WTC11 (cell line): ENCODE measurements at regions not wholly inside any gene's neighbourhood (a gene's known extent, or its start where the extent isn't known, plus 50 kb on each side); places are given as distances from the start of the nearest gene placed in this dataset.
A peak's percentile ranks its signal among the peaks of the same experiment; 100 is the strongest.

ENCODE experiments used
- ATAC-seq: fragments of 200-7000 bp; cut with Tn5 transposase; 2 replicates; pipeline ENCODE4 v1.10.0; 2021; ENCODE audit warnings: mild to moderate bottlenecking, moderate library complexity
- CTCF ChIA-PET: fragments of 300-600 bp; sonication (Branson Sonifier 250); formaldehyde crosslinking; loops from one replicate; lab custom pipeline; 2021; ENCODE audit warnings: antibody characterized with exemption; lab: Charles Lee
- POLR2A ChIA-PET: fragments of 350-600 bp; sonication (Branson Sonifier 250); formaldehyde crosslinking; loops from one replicate; lab custom pipeline; 2021; ENCODE audit warnings: antibody characterized with exemption; lab: Charles Lee
- DNase-seq: peaks from one replicate; pipeline ENCODE4 v3.0.0; 2021; ENCODE audit warnings: low spot score
- H3K27ac Mint-ChIP-seq: 2 replicates; pipeline ENCODE4 v1.8.0; 2021; ENCODE audit warnings: mixed read lengths
- H3K27me3 Mint-ChIP-seq: 2 replicates; pipeline ENCODE4 v1.8.0; 2021; ENCODE audit warnings: low read depth, mild to moderate bottlenecking, moderate library complexity, mixed read lengths
- H3K36me3 Mint-ChIP-seq: 2 replicates; pipeline ENCODE4 v1.8.0; 2021; ENCODE audit warnings: mixed read lengths
- H3K4me1 Mint-ChIP-seq: 2 replicates; pipeline ENCODE4 v1.8.0; 2022; ENCODE audit warnings: mixed read lengths
- H3K4me3 Mint-ChIP-seq: 2 replicates; pipeline ENCODE4 v1.8.0; 2021; ENCODE audit warnings: mild to moderate bottlenecking, moderate library complexity, mixed read lengths
- H3K9me3 Mint-ChIP-seq: 2 replicates; pipeline ENCODE4 v1.8.0; 2021; ENCODE audit warnings: mixed read lengths
- CREB1 ChIP-seq: sonication (generic); formaldehyde crosslinking; IDR thresholded peaks from 2 replicates; pipeline ENCODE4 v1.8.0; 2023; ENCODE audit warnings: mild to moderate bottlenecking, missing genetic modification reagents
- CTCF ChIP-seq: fragments of 200-600 bp; IDR thresholded peaks from 2 replicates; pipeline ENCODE4 v1.8.0; 2022; ENCODE audit warnings: antibody characterized with exemption
- ESRRA ChIP-seq: sonication (generic); formaldehyde crosslinking; IDR thresholded peaks from 2 replicates; pipeline ENCODE4 v1.8.1; 2022; ENCODE audit warnings: mild to moderate bottlenecking, missing genetic modification reagents, borderline replicate concordance
- GRHL2 ChIP-seq: fragments of 250-450 bp; sonication (Bioruptor Pico); IDR thresholded peaks from 2 replicates; pipeline ENCODE4 v1.8.0; 2022; ENCODE audit warnings: mild to moderate bottlenecking, moderate library complexity; ENCODE audit not compliant: insufficient replicate concordance, severe bottlenecking
- HMGA2 ChIP-seq: fragments of 250-450 bp; sonication (Bioruptor Pico); IDR thresholded peaks from 2 replicates; pipeline ENCODE4 v1.4.0; 2021; ENCODE audit warnings: mild to moderate bottlenecking, moderate library complexity
- IRF2 ChIP-seq: sonication (generic); formaldehyde crosslinking; IDR thresholded peaks from 2 replicates; pipeline ENCODE4 v1.8.0; 2022; ENCODE audit warnings: low read depth, missing genetic modification reagents, borderline replicate concordance
- JAZF1 ChIP-seq: fragments of 250-450 bp; sonication (Bioruptor Pico); IDR thresholded peaks from 2 replicates; pipeline ENCODE4 v1.9.0; 2021; ENCODE audit warnings: moderate library complexity, mild to moderate bottlenecking, inconsistent platforms
- JUN ChIP-seq: sonication (generic); formaldehyde crosslinking; IDR thresholded peaks from 2 replicates; pipeline ENCODE4 v1.8.0; 2023; ENCODE audit warnings: mild to moderate bottlenecking, missing genetic modification reagents
- MYBL2 ChIP-seq: sonication (generic); formaldehyde crosslinking; IDR thresholded peaks from 2 replicates; pipeline ENCODE4 v1.8.1; 2023; ENCODE audit warnings: mild to moderate bottlenecking, moderate library complexity, missing genetic modification reagents
- RELA ChIP-seq: sonication (generic); formaldehyde crosslinking; IDR thresholded peaks from 2 replicates; pipeline ENCODE4 v1.8.1; 2022; ENCODE audit warnings: missing genetic modification reagents, mild to moderate bottlenecking, borderline replicate concordance
- TEAD4 ChIP-seq: sonication (generic); formaldehyde crosslinking; IDR thresholded peaks from 2 replicates; pipeline ENCODE4 v1.8.0; 2022; ENCODE audit warnings: mild to moderate bottlenecking, missing genetic modification reagents
- ZNF423 ChIP-seq: fragments of 250-450 bp; sonication (Bioruptor Pico); IDR thresholded peaks from 2 replicates; pipeline ENCODE4 v2.1.2; 2022; ENCODE audit warnings: mild to moderate bottlenecking, moderate library complexity
- ZNF532 ChIP-seq: fragments of 250-450 bp; sonication (Bioruptor Pico); IDR thresholded peaks from 2 replicates; pipeline ENCODE4 v1.9.0; 2021; ENCODE audit warnings: mild to moderate bottlenecking, borderline replicate concordance
- TF ChIP-seq, protein P1 (sequence below): fragments of 250-450 bp; sonication (Bioruptor Pico); IDR thresholded peaks from 2 replicates; pipeline ENCODE4 v1.9.0; 2021; ENCODE audit warnings: mild to moderate bottlenecking
- TF ChIP-seq, protein P2 (sequence below): sonication (generic); formaldehyde crosslinking; IDR thresholded peaks from 2 replicates; pipeline ENCODE4 v1.8.0; 2022; ENCODE audit warnings: mild to moderate bottlenecking, missing genetic modification reagents
- TF ChIP-seq, protein P3 (sequence below): sonication (generic); formaldehyde crosslinking; IDR thresholded peaks from 2 replicates; pipeline ENCODE4 v1.8.1; 2023; ENCODE audit warnings: mild to moderate bottlenecking, missing genetic modification reagents
- TF ChIP-seq, protein P4 (sequence below): fragments of 250-450 bp; sonication (Bioruptor Pico); conservative IDR thresholded peaks from 2 replicates; pipeline ENCODE4 v1.9.0; 2021; ENCODE audit warnings: mild to moderate bottlenecking

DNA sequence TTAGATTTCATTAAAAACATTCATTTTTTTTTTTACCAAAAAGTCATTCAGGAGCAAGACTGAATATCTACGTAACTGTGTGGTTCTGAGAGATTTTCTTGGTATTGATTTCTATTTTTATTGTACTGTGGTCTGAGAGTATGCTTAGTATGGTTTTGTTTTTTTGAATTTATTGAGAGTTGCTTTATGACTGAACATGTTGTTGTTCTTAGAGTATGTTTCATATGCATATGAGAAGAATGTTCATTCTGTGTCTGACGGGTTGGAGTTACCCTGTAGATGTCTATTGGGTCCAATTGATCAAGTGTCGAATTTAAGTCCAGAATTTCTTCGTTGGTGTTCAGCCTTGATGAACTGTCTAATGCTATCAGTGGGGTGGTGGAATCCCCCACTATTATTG lies 306.0 kb upstream of the KCNJ16 start (continued):
- TF ChIP-seq CREB1 (CRISPR knock-in tag): no peak
- TF ChIP-seq, all 79 proteins: peak for 0

- Mint-ChIP-seq H3K27ac (no peak overlapping the region), H3K9me3 (no peaks in the 10 kb centered on the region), H3K36me3 (no peaks in the 10 kb centered on the region), H3K27me3 (no peaks in the 10 kb centered on the region), H3K4me3 (no peak overlapping the region), H3K4me1 (no peaks in the 10 kb centered on the region)
- DNase-seq: no peak
- no peak for ATAC-seq
- no peak for TF ChIP-seq GRHL2 (CRISPR knock-in tag)
- no peak for TF ChIP-seq MYBL2 (CRISPR knock-in tag)
- no peak for TF ChIP-seq JAZF1 (CRISPR knock-in tag)
- TF ChIP-seq JUN (CRISPR knock-in tag): no peak
- TF ChIP-seq TEAD4 (CRISPR knock-in tag): no peak
- TF ChIP-seq ZNF532 (CRISPR knock-in tag): no peak
- no peak for TF ChIP-seq CTCF
- TF ChIP-seq, protein P1, sequence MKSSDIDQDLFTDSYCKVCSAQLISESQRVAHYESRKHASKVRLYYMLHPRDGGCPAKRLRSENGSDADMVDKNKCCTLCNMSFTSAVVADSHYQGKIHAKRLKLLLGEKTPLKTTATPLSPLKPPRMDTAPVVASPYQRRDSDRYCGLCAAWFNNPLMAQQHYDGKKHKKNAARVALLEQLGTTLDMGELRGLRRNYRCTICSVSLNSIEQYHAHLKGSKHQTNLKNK (CRISPR knock-in tag): no peak
- no peak for TF ChIP-seq HMGA2 (CRISPR knock-in tag)
- TF ChIP-seq, protein P2, sequence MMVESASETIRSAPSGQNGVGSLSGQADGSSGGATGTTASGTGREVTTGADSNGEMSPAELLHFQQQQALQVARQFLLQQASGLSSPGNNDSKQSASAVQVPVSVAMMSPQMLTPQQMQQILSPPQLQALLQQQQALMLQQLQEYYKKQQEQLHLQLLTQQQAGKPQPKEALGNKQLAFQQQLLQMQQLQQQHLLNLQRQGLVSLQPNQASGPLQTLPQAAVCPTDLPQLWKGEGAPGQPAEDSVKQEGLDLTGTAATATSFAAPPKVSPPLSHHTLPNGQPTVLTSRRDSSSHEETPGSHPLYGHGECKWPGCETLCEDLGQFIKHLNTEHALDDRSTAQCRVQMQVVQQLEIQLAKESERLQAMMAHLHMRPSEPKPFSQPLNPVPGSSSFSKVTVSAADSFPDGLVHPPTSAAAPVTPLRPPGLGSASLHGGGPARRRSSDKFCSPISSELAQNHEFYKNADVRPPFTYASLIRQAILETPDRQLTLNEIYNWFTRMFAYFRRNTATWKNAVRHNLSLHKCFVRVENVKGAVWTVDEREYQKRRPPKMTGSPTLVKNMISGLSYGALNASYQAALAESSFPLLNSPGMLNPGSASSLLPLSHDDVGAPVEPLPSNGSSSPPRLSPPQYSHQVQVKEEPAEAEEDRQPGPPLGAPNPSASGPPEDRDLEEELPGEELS: no peak
- POLR2A ChIA-PET: no interaction called here
- CTCF ChIA-PET: no interaction called here
Measured at GRCh38 chr17:69773081-69773480, 301.9 kb upstream of the KCNJ16 start.

DNA sequence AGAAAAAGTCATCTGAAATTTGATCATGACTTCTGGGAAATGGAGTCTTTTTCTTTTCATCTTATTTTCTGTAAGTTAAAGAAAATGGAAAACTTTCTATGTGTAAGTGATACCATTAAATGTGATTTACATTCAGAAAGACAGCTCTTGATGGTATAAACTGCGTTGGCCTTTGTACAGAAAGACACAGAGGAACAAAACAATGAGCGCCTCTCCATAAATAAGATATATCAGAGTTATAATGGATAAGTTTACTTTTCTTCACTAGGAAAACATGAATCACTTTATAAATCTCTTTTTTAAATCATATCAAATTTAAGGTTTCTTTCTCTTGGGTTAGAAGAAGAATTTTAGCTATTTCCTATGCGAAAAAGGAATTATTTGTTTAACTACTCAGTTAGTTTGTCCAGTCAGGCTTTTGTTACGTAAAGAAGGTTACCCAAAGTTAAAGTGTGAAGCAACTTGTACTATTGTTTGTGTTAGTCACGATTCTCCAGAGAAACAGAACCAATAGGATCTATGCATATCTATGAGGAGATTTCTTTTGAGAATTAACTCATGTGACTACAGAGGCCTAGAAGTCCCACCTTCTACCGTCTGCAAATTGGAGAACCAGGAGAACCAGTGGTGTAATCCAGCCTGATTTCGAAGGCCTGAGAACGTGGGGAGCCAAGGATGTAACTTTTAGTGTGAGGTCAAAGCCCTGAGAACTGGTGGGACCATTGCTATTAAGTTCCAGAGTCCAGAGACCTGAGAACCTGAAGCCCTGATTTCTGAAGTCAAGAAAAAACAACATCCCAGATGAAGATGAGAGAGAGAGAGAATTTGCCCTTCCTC lies 295.4 kb upstream of the KCNJ16 start:
- ATAC-seq (no peak), DNase-seq (no peak)
- Mint-ChIP-seq H3K9me3 (peaks cover 6% of the 10 kb centered on the region; the same call in 1 of the 2 replicates), H3K4me3 (no peak overlapping the region), H3K36me3 (no peaks in the 10 kb centered on the region), H3K4me1 (peaks cover 7% of the 10 kb centered on the region), H3K27me3 (no peaks in the 10 kb centered on the region), H3K27ac (peak overlapping the region; percentile 47; the same call in 1 of the 2 replicates)
- ChIA-PET POLR2A (no interaction called here), CTCF (no interaction called here)
- TF ChIP-seq IRF2 (CRISPR knock-in tag): no peak
- TF ChIP-seq, protein P3, sequence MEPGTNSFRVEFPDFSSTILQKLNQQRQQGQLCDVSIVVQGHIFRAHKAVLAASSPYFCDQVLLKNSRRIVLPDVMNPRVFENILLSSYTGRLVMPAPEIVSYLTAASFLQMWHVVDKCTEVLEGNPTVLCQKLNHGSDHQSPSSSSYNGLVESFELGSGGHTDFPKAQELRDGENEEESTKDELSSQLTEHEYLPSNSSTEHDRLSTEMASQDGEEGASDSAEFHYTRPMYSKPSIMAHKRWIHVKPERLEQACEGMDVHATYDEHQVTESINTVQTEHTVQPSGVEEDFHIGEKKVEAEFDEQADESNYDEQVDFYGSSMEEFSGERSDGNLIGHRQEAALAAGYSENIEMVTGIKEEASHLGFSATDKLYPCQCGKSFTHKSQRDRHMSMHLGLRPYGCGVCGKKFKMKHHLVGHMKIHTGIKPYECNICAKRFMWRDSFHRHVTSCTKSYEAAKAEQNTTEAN (CRISPR knock-in tag): no peak
- TF ChIP-seq, protein P4, sequence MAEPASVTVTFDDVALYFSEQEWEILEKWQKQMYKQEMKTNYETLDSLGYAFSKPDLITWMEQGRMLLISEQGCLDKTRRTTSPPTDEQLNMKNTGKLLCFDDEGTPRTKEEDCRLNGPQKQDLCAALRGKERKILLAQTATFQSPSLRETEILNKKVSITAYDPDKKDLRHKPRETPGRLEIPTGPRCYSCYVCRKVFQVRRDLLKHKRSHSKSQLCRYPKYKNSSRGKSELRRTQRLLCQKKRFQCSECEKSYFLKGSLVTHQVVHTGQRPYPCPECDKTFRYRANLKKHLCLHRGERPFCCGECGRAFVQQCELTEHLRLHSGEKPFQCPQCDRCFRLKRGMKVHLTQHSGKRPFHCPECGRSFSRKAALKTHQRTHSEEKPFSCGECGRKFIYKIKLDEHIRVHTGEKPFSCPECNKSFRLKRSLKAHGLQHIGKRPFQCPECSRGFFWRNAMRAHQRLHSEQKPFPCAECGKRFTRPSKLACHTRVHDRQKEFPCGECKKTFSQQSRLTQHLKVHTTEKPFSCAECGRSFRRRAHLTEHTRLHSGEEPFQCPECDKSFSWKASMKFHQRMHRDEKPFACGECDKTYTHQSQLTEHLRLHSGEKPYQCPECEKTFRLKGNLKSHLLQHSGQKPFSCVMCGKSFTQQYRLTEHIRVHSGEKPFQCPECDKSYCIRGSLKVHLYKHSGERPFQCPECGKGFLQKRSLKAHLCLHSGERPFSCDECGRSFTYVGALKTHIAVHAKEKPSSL (CRISPR knock-in tag): no peak
- no peak for TF ChIP-seq ZNF423 (CRISPR knock-in tag)
- no peak for TF ChIP-seq ESRRA (CRISPR knock-in tag)
- TF ChIP-seq RELA (CRISPR knock-in tag): no peak
